Omental fat pad (tissue), 3 donors: ENCODE measurements at regions not wholly inside any gene's neighbourhood (a gene's known extent, or its start where the extent isn't known, plus 50 kb on each side); places are given as distances from the start of the nearest gene placed in this dataset.
"Not testable (repeated sequence)": the region's sequence is repeated elsewhere in the genome, so short reads cannot be mapped to it uniquely, and the experiment has no call there.

Source experiments
- ATAC-seq: fragments of 150-250 bp; one replicate; pipeline ENCODE4 v1.9.1; 2016; ENCODE audit warnings: mild to moderate bottlenecking, moderate library complexity; ENCODE audit not compliant: low FRiP score
- DNase-seq: peaks from one replicate; pipeline ENCODE4 v3.0.0-alpha.2; 2019; ENCODE audit warnings: low spot score
- CTCF ChIP-seq, 3 donors: fragments of 450-650 bp; IDR thresholded peaks; one replicate each; pipeline ENCODE4 v1.5.1; 2016 to 2017; ENCODE audit warnings: antibody characterized with exemption in 3 of 3, mild to moderate bottlenecking in 3 of 3, moderate library complexity in 2 of 3

- ATAC-seq (no peak), DNase-seq (no peak)
- no peak for TF ChIP-seq CTCF (IDR thresholded peaks at IDR 0.05)
Observed at GRCh38 chr7:65746398-65746669, 126.5 kb upstream of the VKORC1L1 start.

GRCh38 chr7:65749039-65749438 is 123.8 kb upstream of the VKORC1L1 start:
- DNase-seq (no peak), ATAC-seq (no peak)
- TF ChIP-seq CTCF (IDR thresholded peaks at IDR 0.05), result no peak

DNA sequence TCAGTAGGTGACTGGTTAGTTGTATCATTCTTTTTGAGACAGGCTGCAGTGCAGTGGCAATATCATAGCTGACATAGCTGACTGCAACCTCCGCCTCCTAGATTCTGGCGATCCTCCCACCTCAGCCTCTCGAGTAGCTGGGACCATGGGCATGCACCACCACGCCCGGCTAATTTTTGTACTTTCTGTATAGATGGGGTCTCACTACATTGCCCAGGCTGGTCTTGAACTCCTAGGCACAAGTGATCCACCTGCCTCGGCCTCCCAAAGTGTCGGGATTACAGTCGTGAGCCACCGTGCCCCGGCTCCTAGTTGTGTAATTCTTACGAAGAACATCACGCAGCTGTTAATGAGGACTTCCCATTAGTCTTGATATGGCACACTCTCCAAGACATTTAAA is 123.4 kb upstream of the VKORC1L1 start:
- TF ChIP-seq CTCF (IDR thresholded peaks at IDR 0.05), result no peak
- no peak for DNase-seq
- ATAC-seq, result no peak

DNA sequence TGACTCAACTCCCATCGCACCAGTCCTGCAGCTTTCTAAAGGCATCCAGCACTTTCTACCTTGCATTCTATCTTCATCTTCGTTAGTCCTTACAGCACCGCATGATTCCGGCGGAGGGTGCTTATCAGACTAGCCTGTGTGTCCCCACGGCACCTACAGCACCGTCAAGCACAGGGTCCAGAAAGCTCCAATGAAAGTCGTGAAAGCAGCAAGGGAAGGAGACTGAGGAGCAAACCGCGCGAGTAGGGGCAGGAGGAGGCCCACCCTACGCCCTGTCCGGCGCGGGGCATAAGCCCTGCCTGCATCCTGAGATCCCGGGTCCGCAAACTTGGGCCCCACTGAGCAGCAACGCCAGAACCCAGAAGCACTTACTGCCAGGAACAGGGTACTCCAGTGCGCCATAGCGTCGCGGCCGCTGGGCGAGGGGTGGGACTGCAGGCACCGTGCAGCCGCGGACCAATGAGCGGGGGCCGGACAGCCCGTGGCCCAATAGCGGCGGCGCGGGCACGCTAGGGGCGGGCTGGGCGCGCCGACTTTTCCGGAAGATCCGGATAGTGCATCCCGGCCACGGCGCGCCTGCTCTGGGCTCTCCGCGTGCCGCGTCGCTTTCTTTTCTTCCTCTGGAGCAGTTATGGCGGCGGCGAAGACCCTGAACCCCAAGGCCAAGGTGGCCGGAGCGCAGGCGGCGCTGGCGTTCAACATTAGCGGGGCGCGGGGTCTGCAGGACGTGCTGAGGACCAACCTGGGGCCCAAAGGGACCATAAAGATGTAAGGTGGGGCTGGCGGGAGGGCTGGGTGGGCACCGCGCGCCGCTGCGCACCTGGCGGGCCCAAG is 122.1 kb upstream of the VKORC1L1 start:
- peak; percentile 99 for ATAC-seq
- no peak for TF ChIP-seq CTCF (IDR thresholded peaks at IDR 0.05)

GRCh38 chr7:65754070-65754469 is 118.8 kb upstream of the VKORC1L1 start:
- DNase-seq, ATAC-seq: not testable (repeated sequence)

More for the DNA sequence above, 122.1 kb upstream of the VKORC1L1 start:
- peak; percentile 62 for DNase-seq

- ATAC-seq, DNase-seq: not testable (repeated sequence)
Observed at GRCh38 chr7:65758991-65759390, 113.9 kb upstream of the VKORC1L1 start.

DNA sequence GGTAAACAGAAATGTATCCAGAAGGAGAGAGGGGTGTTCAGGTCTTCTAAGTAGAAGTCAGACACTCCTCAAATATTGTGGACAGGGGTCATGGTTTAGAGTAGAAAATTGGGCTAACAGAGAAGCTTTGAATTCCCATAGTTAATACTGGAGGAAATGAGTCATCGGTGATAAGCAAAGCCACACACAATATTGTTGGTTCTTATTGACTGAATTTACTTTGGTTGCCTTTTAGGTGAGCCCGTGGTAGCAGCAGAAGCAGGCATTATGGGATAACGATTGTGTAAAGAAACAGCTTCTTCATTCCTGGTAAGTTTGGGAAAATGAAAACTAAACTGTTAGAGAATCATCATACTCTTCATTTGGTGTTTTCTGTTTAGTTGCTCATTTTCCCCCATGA is 110.2 kb upstream of the VKORC1L1 start:
- not testable (repeated sequence) for ATAC-seq, DNase-seq

GRCh38 chr7:65763114-65763513 is 109.8 kb upstream of the VKORC1L1 start:
- DNase-seq, ATAC-seq: not testable (repeated sequence)

DNA sequence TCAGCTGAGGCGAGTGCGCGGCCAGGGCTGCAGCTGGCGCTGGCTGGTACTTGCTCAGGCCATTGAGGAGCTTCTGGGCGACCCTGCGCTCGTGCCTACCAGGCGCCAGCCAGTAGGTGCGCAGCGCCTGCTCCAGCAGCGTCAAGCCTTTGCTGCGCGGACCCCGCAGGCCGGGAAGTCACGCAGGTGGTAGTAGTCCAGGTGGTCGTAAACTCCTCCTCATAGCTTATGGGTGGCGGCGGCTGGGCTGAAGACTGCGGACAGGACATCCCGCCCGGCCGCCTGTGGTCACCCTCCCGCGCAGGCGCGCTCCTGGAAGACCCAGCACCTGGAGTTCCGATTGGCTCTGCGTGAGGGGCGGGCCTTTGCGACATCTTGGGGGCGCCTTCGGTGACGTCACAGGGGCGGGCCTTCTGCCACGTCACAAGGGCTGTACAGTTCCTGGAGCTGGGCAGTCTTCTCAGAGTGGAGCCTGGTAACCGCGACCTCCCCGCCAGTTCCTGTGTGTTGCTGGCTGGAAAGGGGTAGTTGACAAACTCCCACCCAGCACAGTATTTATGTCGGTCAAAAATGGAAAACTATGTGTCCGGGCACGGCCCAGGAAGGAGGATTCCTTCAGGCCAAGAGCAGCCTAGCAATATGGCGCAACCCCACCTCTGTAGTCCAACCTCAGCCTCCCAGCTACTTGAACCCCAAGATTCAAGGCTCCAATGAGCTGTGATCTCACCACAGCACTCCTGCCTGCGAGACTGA is 102.2 kb upstream of the VKORC1L1 start:
- ATAC-seq, result peak; percentile 100

DNA sequence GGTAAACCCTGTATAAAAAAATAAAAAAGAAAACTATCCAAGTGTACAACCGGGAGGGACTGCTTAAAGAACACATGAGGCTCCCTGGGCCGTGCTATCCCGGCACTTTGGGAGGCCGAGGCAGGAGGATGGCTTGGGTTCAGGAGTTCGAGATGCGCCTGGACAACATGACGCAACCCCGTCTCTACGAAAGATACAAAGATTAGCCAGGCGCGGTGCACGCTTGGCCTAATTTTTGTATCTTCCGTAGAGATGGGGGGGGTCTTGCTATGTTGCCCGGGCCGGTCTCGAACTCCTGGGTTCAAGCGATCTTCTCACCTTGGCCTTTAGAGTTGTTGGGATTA is 101.7 kb upstream of the VKORC1L1 start:
- not testable (repeated sequence) for ATAC-seq, DNase-seq

More for the DNA sequence above, 102.2 kb upstream of the VKORC1L1 start:
- DNase-seq, result peak; percentile 91

DNA sequence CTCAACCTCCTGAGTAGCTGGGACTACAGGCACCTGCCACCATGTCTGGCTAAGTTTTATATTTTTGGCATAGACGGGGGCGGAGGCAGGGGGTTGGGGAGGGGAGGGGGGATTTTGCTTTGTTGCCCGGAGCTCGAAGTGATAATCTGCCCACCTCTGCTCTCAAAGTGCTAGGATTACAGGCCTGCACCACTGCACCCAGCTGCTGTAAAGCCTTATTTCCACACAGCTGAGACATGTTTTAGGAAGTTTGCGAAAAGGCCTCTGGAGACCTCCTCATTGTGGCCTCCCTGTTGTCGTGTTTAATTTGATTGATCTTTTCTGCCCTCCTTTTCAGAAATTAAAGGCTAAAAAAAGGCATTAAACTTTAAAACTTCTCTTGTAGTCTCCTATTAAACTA is 96.2 kb upstream of the VKORC1L1 start:
- ATAC-seq, DNase-seq: not testable (repeated sequence)

DNA sequence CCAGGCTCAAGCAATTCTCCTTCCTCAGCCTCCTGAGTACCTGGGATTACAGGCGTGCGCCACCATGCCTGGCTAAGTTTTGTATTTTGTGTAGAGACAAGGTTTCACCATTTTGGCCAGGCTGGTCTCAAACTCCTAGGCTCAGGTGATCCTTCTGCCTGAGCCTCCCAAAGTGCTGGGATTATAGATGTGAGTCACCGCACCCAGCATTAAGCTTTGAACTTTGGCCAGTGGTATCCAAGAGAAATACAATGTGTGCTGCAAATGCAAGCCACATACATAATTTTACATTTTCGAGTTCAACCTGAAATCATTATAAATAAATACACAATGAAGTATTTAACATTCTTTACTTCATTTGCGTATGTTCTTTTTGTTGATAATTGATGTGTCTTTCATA is 82.9 kb upstream of the VKORC1L1 start:
- not testable (repeated sequence) for ATAC-seq

GRCh38 chr7:65791788-65792187 is 81.1 kb upstream of the VKORC1L1 start:
- ATAC-seq, DNase-seq: not testable (repeated sequence)

More for the DNA sequence above, 82.9 kb upstream of the VKORC1L1 start:
- not testable (repeated sequence) for DNase-seq

DNA sequence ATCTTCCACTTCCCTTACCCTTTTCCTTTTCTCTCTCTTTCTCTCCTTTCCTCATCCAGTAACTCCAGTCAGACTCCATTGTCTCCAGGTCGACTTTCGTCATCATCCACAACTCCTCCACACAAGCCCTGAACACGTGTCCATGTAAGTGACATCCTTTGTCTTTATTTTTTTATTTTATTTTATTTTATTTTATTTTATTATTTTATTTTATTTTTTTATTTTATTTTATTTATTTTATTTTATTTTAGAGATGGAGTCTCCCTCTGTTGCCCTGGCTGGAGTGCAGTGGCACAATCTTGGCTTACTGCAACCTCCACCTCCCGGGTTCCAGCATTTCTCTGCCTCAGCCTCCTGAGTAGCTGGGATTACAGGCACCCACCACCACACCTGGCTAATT is 80.1 kb upstream of the VKORC1L1 start:
- not testable (repeated sequence) for DNase-seq, ATAC-seq
